ENCODE measurements at regions not wholly inside any gene's neighbourhood (a gene's known extent, or its start where the extent isn't known, plus 50 kb on each side); places are given as distances from the start of the nearest gene placed in this dataset.

GRCh38 chr1:244273262-244273844, 178.4 kb downstream of the ADSS2 start:
- no peak overlapping the region for H3K4me3 ChIP-seq (ENCODE audit: low read length)
- no peak overlapping the region for H3K9ac ChIP-seq (ENCODE audit: low read depth, low read length)
- no peak overlapping the region for H3K27ac ChIP-seq (ENCODE audit: low read length)
- H3K27me3 ChIP-seq (ENCODE audit: insufficient read depth, low read length) = no peaks in the 10 kb centered on the region
- H3K9me3 ChIP-seq (ENCODE audit: insufficient read depth, low read depth, low read length) = no peaks in the 10 kb centered on the region; the same call in 1 of the 2 replicates
- H3K4me1 ChIP-seq (ENCODE audit: insufficient read depth, low read length) = no peaks in the 10 kb centered on the region
- H3K36me3 ChIP-seq (ENCODE audit: insufficient read depth, low read depth, low read length) = no peaks in the 10 kb centered on the region

- H3K9me3 ChIP-seq (ENCODE audit: insufficient read depth, low read depth, low read length) = peaks cover 4% of the 10 kb centered on the region; the same call in 1 of the 2 replicates
- no peaks in the 10 kb centered on the region for H3K4me1 ChIP-seq (ENCODE audit: insufficient read depth, low read length)
- H3K27ac ChIP-seq (ENCODE audit: low read length) = no peak overlapping the region
- H3K4me3 ChIP-seq (ENCODE audit: low read length) = no peak overlapping the region
- no peak overlapping the region for H3K9ac ChIP-seq (ENCODE audit: low read depth, low read length)
- H3K27me3 ChIP-seq (ENCODE audit: insufficient read depth, low read length) = no peaks in the 10 kb centered on the region
- no peaks in the 10 kb centered on the region for H3K36me3 ChIP-seq (ENCODE audit: insufficient read depth, low read depth, low read length)
Measured at GRCh38 chr1:244273845-244274619, 177.7 kb downstream of the ADSS2 start.

GRCh38 chr1:244276646-244277045, 175.1 kb downstream of the ADSS2 start:
- no peaks in the 10 kb centered on the region for H3K4me1 ChIP-seq (ENCODE audit: insufficient read depth, low read length)
- H3K27ac ChIP-seq (ENCODE audit: low read length) = no peak overlapping the region
- H3K27me3 ChIP-seq (ENCODE audit: insufficient read depth, low read length) = no peaks in the 10 kb centered on the region
- H3K9ac ChIP-seq (ENCODE audit: low read depth, low read length) = no peak overlapping the region
- no peaks in the 10 kb centered on the region for H3K36me3 ChIP-seq (ENCODE audit: insufficient read depth, low read depth, low read length)
- no peak overlapping the region for H3K4me3 ChIP-seq (ENCODE audit: low read length)
- H3K9me3 ChIP-seq (ENCODE audit: insufficient read depth, low read depth, low read length) = peaks cover 6% of the 10 kb centered on the region; the same call in 1 of the 2 replicates

DNA sequence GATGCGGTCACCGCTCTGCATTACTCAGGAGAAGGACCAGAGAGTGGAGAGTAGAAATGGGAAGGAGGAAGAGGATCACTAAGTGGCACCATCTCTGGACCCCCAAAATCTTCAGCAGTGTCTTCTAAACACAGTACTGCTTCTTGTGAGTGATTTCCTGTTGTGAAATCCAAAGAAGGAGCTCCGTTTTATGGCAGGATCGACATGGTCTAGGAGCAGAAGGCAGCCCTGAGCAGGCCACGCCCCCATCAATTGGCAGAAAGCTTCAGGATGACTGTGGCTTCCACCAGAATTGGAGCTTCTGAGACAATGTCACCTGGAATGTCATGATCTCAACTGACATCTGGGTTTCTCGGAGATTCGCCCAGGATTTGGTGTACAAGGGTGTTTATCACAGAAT, 171.5 kb downstream of the ADSS2 start:
- H3K27me3 ChIP-seq (ENCODE audit: insufficient read depth, low read length) = no peaks in the 10 kb centered on the region
- H3K9ac ChIP-seq (ENCODE audit: low read depth, low read length) = no peak overlapping the region
- H3K4me1 ChIP-seq (ENCODE audit: insufficient read depth, low read length) = no peaks in the 10 kb centered on the region
- H3K9me3 ChIP-seq (ENCODE audit: insufficient read depth, low read depth, low read length) = peaks cover 6% of the 10 kb centered on the region; the same call in 1 of the 2 replicates
- no peaks in the 10 kb centered on the region for H3K36me3 ChIP-seq (ENCODE audit: insufficient read depth, low read depth, low read length)
- no peak overlapping the region for H3K27ac ChIP-seq (ENCODE audit: low read length)
- no peak overlapping the region for H3K4me3 ChIP-seq (ENCODE audit: low read length)

- H3K9ac ChIP-seq (ENCODE audit: low read depth, low read length) = no peak overlapping the region
- no peaks in the 10 kb centered on the region for H3K27me3 ChIP-seq (ENCODE audit: insufficient read depth, low read length)
- H3K27ac ChIP-seq (ENCODE audit: low read length) = no peak overlapping the region
- H3K4me1 ChIP-seq (ENCODE audit: insufficient read depth, low read length) = no peaks in the 10 kb centered on the region
- H3K36me3 ChIP-seq (ENCODE audit: insufficient read depth, low read depth, low read length) = no peaks in the 10 kb centered on the region
- H3K4me3 ChIP-seq (ENCODE audit: low read length) = no peak overlapping the region
- H3K9me3 ChIP-seq (ENCODE audit: insufficient read depth, low read depth, low read length) = peaks cover 6% of the 10 kb centered on the region; the same call in 1 of the 2 replicates
Measured at GRCh38 chr1:244280859-244281258, 170.8 kb downstream of the ADSS2 start.

DNA sequence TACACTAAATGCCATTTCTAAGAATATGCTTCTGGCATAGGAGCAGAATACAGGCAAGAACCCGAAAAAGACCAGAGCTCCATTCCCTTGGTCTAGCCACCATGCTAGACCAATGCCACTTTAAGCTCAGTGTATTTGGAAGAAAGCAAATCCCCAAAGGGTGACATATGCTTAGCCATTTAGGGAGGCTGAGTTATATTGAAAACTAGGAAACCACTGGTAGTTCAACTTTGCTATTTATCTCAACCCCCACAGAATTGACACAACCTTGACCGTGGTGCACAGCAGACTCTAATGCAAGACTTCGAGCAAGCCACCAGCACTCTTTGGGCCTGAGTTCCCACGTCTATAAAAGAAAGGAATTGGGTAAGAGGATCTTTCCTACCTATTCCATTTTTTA, 167.9 kb downstream of the ADSS2 start:
- Histone ChIP-seq H3K4me3 (ENCODE audit: low read length) (no peak overlapping the region), H3K4me1 (ENCODE audit: insufficient read depth, low read length) (no peaks in the 10 kb centered on the region), H3K9ac (ENCODE audit: low read depth, low read length) (no peak overlapping the region), H3K27ac (ENCODE audit: low read length) (no peak overlapping the region), H3K9me3 (ENCODE audit: insufficient read depth, low read depth, low read length) (peaks cover 9% of the 10 kb centered on the region; the same call in 1 of the 2 replicates), H3K27me3 (ENCODE audit: insufficient read depth, low read length) (no peaks in the 10 kb centered on the region), H3K36me3 (ENCODE audit: insufficient read depth, low read depth, low read length) (no peaks in the 10 kb centered on the region)

DNA sequence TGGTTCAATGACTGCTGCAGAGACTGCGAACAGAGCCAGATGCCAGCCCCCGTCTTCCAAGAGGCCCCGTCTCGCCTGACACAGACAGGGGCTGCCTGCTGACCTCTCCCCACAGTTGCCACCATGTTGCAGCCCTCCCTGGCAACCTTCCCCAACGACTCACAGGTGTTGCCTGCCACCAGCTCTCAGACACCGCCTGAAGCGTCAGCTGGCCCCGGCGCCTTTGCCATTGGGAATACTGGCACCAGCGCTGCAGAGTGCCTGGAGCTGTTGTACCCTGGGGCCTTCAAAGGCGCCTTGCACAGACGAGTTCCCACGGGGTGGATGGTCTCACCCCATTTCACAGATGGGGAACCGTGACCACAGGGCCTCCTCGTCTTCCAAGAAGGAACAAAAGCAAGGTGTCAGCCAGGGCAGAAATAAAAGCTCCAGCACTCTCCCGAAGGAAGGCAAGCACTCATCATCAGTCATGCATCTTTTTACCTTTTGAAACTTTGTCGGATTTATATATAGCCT, 167.0 kb downstream of the ADSS2 start:
- Histone ChIP-seq H3K9me3 (ENCODE audit: insufficient read depth, low read depth, low read length) (0 out of 2 replicates have a peak, but pooled peaks cover 5% of the 10 kb centered on the region), H3K27me3 (ENCODE audit: insufficient read depth, low read length) (no peaks in the 10 kb centered on the region), H3K36me3 (ENCODE audit: insufficient read depth, low read depth, low read length) (no peaks in the 10 kb centered on the region), H3K4me1 (ENCODE audit: insufficient read depth, low read length) (no peaks in the 10 kb centered on the region), H3K9ac (ENCODE audit: low read depth, low read length) (no peak overlapping the region), H3K4me3 (ENCODE audit: low read length) (no peak overlapping the region), H3K27ac (ENCODE audit: low read length) (no peak overlapping the region)

DNA sequence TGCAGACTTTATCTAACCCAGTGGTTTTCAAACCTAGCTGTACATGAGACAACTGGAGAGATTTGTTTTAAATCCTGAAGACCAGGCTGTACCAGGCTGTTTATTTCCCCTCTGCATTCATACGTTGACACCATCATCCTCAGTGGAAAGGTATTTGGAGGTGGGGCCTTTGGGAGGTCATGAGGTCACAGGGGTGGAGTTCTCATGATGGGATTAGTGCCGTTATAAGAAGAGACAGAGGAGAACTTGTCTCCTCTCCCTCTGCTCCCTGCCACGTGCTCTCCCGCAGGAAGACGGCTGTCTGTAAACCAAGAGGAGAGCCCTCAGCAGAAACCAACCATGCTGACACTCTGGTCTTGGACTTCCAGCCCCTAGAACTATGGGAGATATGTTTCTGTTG, 165.4 kb downstream of the ADSS2 start:
- H3K27me3 ChIP-seq (ENCODE audit: insufficient read depth, low read length) = no peaks in the 10 kb centered on the region
- H3K4me1 ChIP-seq (ENCODE audit: insufficient read depth, low read length) = no peaks in the 10 kb centered on the region
- H3K9ac ChIP-seq (ENCODE audit: low read depth, low read length) = no peak overlapping the region
- H3K4me3 ChIP-seq (ENCODE audit: low read length) = no peak overlapping the region
- no peak overlapping the region for H3K27ac ChIP-seq (ENCODE audit: low read length)
- no peaks in the 10 kb centered on the region for H3K36me3 ChIP-seq (ENCODE audit: insufficient read depth, low read depth, low read length)
- 0 out of 2 replicates have a peak, but pooled peaks cover 5% of the 10 kb centered on the region for H3K9me3 ChIP-seq (ENCODE audit: insufficient read depth, low read depth, low read length)

DNA sequence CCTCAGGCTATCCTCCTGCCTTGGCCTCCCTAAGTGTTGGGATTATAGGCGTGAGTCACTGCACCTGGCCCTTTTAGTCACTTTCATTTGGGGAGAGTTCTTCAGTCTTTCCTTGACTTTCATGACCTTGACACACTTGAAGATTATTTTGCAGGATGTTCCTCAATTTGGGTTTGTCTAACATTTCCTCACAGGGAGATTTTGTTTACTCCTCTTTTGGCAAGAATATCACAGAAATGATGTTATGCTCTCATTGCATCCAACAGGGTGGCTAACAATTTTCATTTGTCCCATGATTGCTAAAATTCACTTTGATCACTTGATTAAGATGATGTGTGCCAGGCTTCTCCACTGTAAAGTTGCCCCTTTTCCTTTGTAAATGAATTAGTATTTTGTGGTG, 164.0 kb downstream of the ADSS2 start:
- H3K4me3 ChIP-seq (ENCODE audit: low read length) = no peak overlapping the region
- H3K9me3 ChIP-seq (ENCODE audit: insufficient read depth, low read depth, low read length) = 0 out of 2 replicates have a peak, but pooled peaks cover 5% of the 10 kb centered on the region
- no peak overlapping the region for H3K9ac ChIP-seq (ENCODE audit: low read depth, low read length)
- no peaks in the 10 kb centered on the region for H3K4me1 ChIP-seq (ENCODE audit: insufficient read depth, low read length)
- H3K36me3 ChIP-seq (ENCODE audit: insufficient read depth, low read depth, low read length) = no peaks in the 10 kb centered on the region
- H3K27ac ChIP-seq (ENCODE audit: low read length) = no peak overlapping the region
- no peaks in the 10 kb centered on the region for H3K27me3 ChIP-seq (ENCODE audit: insufficient read depth, low read length)

DNA sequence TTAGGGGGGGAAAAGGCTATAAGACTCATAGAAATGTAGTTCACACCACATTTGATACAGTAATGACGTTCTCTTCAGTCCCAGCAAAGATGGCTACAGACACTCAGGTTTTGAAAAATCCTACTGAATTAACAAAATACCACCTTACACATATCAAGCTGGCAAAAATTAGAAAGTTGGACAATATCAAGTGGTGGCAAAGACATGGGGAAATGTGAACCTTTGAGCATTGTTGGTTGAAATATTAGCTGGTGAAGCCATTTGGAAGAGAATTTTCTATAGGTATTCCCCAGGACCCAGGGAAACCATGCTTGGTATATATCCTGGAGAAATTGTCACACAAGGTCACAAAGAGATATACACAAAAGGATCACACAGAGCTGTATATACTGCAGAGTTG, 163.0 kb downstream of the ADSS2 start:
- Histone ChIP-seq H3K4me3 (ENCODE audit: low read length) (no peak overlapping the region), H3K27ac (ENCODE audit: low read length) (no peak overlapping the region), H3K4me1 (ENCODE audit: insufficient read depth, low read length) (no peaks in the 10 kb centered on the region), H3K27me3 (ENCODE audit: insufficient read depth, low read length) (no peaks in the 10 kb centered on the region), H3K9me3 (ENCODE audit: insufficient read depth, low read depth, low read length) (0 out of 2 replicates have a peak, but pooled peaks cover 5% of the 10 kb centered on the region), H3K36me3 (ENCODE audit: insufficient read depth, low read depth, low read length) (no peaks in the 10 kb centered on the region), H3K9ac (ENCODE audit: low read depth, low read length) (no peak overlapping the region)

- Histone ChIP-seq H3K4me1 (ENCODE audit: insufficient read depth, low read length) (no peaks in the 10 kb centered on the region), H3K27ac (ENCODE audit: low read length) (no peak overlapping the region), H3K27me3 (ENCODE audit: insufficient read depth, low read length) (no peaks in the 10 kb centered on the region), H3K4me3 (ENCODE audit: low read length) (no peak overlapping the region), H3K9me3 (ENCODE audit: insufficient read depth, low read depth, low read length) (0 out of 2 replicates have a peak, but pooled peaks cover 5% of the 10 kb centered on the region), H3K9ac (ENCODE audit: low read depth, low read length) (no peak overlapping the region), H3K36me3 (ENCODE audit: insufficient read depth, low read depth, low read length) (no peaks in the 10 kb centered on the region)
Measured at GRCh38 chr1:244289991-244290785, 161.5 kb downstream of the ADSS2 start.
